Osteocyte (in vitro differentiated cells): ENCODE measurements at regions not wholly inside any gene's neighbourhood (a gene's known extent, or its start where the extent isn't known, plus 50 kb on each side); places are given as distances from the start of the nearest gene placed in this dataset.

Source experiments
- DNase-seq: peaks from one replicate; pipeline ENCODE4 v3.0.0; 2021; ENCODE audit warnings: mixed read lengths; ENCODE audit not compliant: unreplicated experiment; ENCODE audit errors: extremely low spot score
- H3K27ac Mint-ChIP-seq: one replicate; pipeline ENCODE4 v1.8.0; 2021; ENCODE audit warnings: mild to moderate bottlenecking, mixed read lengths; ENCODE audit not compliant: unreplicated experiment
- H3K27me3 Mint-ChIP-seq: one replicate; pipeline ENCODE4 v1.8.0; 2021; ENCODE audit warnings: mixed read lengths; ENCODE audit not compliant: unreplicated experiment
- H3K36me3 Mint-ChIP-seq: one replicate; pipeline ENCODE4 v1.8.0; 2021; ENCODE audit warnings: mixed read lengths; ENCODE audit not compliant: unreplicated experiment
- H3K4me1 Mint-ChIP-seq: one replicate; pipeline ENCODE4 v1.8.0; 2021; ENCODE audit warnings: mixed read lengths; ENCODE audit not compliant: unreplicated experiment
- H3K4me3 Mint-ChIP-seq: one replicate; pipeline ENCODE4 v1.8.0; 2021; ENCODE audit warnings: mild to moderate bottlenecking, moderate library complexity, mixed read lengths; ENCODE audit not compliant: unreplicated experiment
- H3K9me3 Mint-ChIP-seq: one replicate; pipeline ENCODE4 v1.8.0; 2021; ENCODE audit warnings: mixed read lengths; ENCODE audit not compliant: unreplicated experiment
- CTCF ChIP-seq: fragments of 200-600 bp; sonication (generic); IDR thresholded peaks from 2 replicates; pipeline ENCODE4 v1.5.0; 2021; ENCODE audit warnings: antibody characterized with exemption, mild to moderate bottlenecking, moderate library complexity

- Mint-ChIP-seq H3K4me3 (no peak overlapping the region), H3K27me3 (no peaks in the 10 kb centered on the region), H3K4me1 (peaks cover 15% of the 10 kb centered on the region), H3K9me3 (peaks cover 10% of the 10 kb centered on the region), H3K27ac (no peak overlapping the region), H3K36me3 (peaks cover 2% of the 10 kb centered on the region)
- TF ChIP-seq CTCF, result no peak
- DNase-seq, result no peak
These were observed 541.0 kb downstream of the DTWD2 start for GRCh38 chr5:118447350-118447749.

- no peak for DNase-seq
- H3K27me3 Mint-ChIP-seq, result no peaks in the 10 kb centered on the region
- H3K4me3 Mint-ChIP-seq, result no peak overlapping the region
- H3K4me1 Mint-ChIP-seq, result peaks cover 45% of the 10 kb centered on the region
- H3K36me3 Mint-ChIP-seq, result peaks cover 4% of the 10 kb centered on the region
- H3K9me3 Mint-ChIP-seq, result peaks cover 6% of the 10 kb centered on the region
- no peak overlapping the region for H3K27ac Mint-ChIP-seq
- no peak for TF ChIP-seq CTCF
These were observed 546.4 kb downstream of the DTWD2 start for GRCh38 chr5:118441956-118442355.

GRCh38 chr5:118441034-118441433 lies 547.3 kb downstream of the DTWD2 start:
- no peak for DNase-seq
- no peak for TF ChIP-seq CTCF
- H3K9me3 Mint-ChIP-seq, result peaks cover 6% of the 10 kb centered on the region
- no peaks in the 10 kb centered on the region for H3K27me3 Mint-ChIP-seq
- no peak overlapping the region for H3K27ac Mint-ChIP-seq
- H3K4me1 Mint-ChIP-seq, result peaks cover 42% of the 10 kb centered on the region
- peaks cover 4% of the 10 kb centered on the region for H3K36me3 Mint-ChIP-seq
- no peak overlapping the region for H3K4me3 Mint-ChIP-seq

DNA sequence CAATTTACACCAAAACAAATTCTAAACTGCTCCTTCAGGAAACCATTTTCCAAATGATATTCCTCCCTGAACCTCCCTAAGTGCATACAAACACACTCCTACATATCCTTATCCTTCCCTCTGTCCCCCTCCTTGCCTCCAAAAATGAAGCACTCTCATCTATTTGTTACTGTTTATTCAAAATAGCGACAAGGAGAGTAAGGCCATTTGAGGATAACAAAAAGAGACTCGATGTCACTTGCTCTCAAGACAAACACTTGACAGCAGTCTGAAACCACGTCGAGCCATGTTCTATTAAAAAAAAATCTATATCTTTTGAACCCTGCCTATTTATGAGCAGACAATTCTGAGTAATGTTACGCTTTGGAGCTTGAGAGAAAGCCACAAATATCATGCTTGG lies 547.9 kb downstream of the DTWD2 start:
- no peak overlapping the region for H3K4me3 Mint-ChIP-seq
- peaks cover 4% of the 10 kb centered on the region for H3K36me3 Mint-ChIP-seq
- no peak for TF ChIP-seq CTCF
- DNase-seq, result no peak
- H3K9me3 Mint-ChIP-seq, result peaks cover 6% of the 10 kb centered on the region
- H3K27me3 Mint-ChIP-seq, result no peaks in the 10 kb centered on the region
- H3K27ac Mint-ChIP-seq, result peak overlapping the region; percentile 31
- peaks cover 38% of the 10 kb centered on the region for H3K4me1 Mint-ChIP-seq

- Mint-ChIP-seq H3K36me3 (peaks cover 4% of the 10 kb centered on the region), H3K9me3 (peaks cover 6% of the 10 kb centered on the region), H3K4me3 (no peak overlapping the region), H3K4me1 (peaks cover 38% of the 10 kb centered on the region), H3K27me3 (no peaks in the 10 kb centered on the region), H3K27ac (peak overlapping the region; percentile 52)
- no peak for DNase-seq
- no peak for TF ChIP-seq CTCF
These were observed 548.5 kb downstream of the DTWD2 start for GRCh38 chr5:118439831-118440230.
